ENCODE measurements at regions not wholly inside any gene's neighbourhood (a gene's known extent, or its start where the extent isn't known, plus 50 kb on each side); places are given as distances from the start of the nearest gene placed in this dataset.

GRCh38 chr9:12195456-12195855, 497.7 kb upstream of the TYRP1 start:
- Histone ChIP-seq H3K36me3 (no peaks in the 10 kb centered on the region), H3K4me3 (no peak overlapping the region), H3K27ac (no peak overlapping the region), H3K27me3 (no peaks in the 10 kb centered on the region), H3K9me3 (peaks cover 0 to 3% of the 10 kb centered on the region in 2 donors), H3K4me1 (no peaks in the 10 kb centered on the region)
- in situ Hi-C loops (cut with MboI; ENCODE audit: low pct_ligation_motif_present in 1 of 4, low pct_unique_long_range_greater_than_20kb in 1 of 4, low sequenced_read_pairs in 3 of 4) (no loop called here), intact Hi-C loops (cut with DNase I; ENCODE audit: low total_unique reads) (no loop called here)
- TF ChIP-seq EP300 (IDR thresholded peaks at IDR 0.05; ENCODE audit: low read depth) (no peak), POLR2AphosphoS5 (IDR thresholded peaks at IDR 0.05) (no peak), POLR2A (IDR thresholded peaks at IDR 0.05) (no peak), CTCF (IDR thresholded peaks at IDR 0.05) (no peak)
- DNase-seq: no peak

GRCh38 chr9:12204512-12204911, 488.7 kb upstream of the TYRP1 start:
- WGBS, 2 donors (ENCODE audit: low coverage in 1 of 2): 57 to 61% methylated on average over 2 to 4 of the region's 4 CpGs
- no peaks in the 10 kb centered on the region for H3K36me3 ChIP-seq
- no peak overlapping the region for H3K27ac ChIP-seq
- H3K4me1 ChIP-seq: no peaks in the 10 kb centered on the region
- intact Hi-C loops (cut with DNase I; ENCODE audit: low total_unique reads) (no loop called here), in situ Hi-C loops (cut with MboI; ENCODE audit: low pct_ligation_motif_present in 1 of 4, low pct_unique_long_range_greater_than_20kb in 1 of 4, low sequenced_read_pairs in 3 of 4) (no loop called here)
- no peaks in the 10 kb centered on the region for H3K9me3 ChIP-seq
- H3K27me3 ChIP-seq: no peaks in the 10 kb centered on the region
- no peak overlapping the region for H3K4me3 ChIP-seq
- no peak for DNase-seq
- TF ChIP-seq POLR2A (IDR thresholded peaks at IDR 0.05): no peak
- no peak for TF ChIP-seq POLR2AphosphoS5 (IDR thresholded peaks at IDR 0.05)
- no peak for TF ChIP-seq CTCF (IDR thresholded peaks at IDR 0.05)
- TF ChIP-seq EP300 (IDR thresholded peaks at IDR 0.05; ENCODE audit: low read depth): no peak

- Histone ChIP-seq H3K27me3 (no peaks in the 10 kb centered on the region), H3K4me3 (no peak overlapping the region), H3K4me1 (no peaks in the 10 kb centered on the region), H3K27ac (no peak overlapping the region), H3K9me3 (no peaks in the 10 kb centered on the region), H3K36me3 (no peaks in the 10 kb centered on the region)
- no peak for DNase-seq
- WGBS, 2 donors (ENCODE audit: low coverage in 1 of 2): 38 to 40% methylated on average over 3 of the region's 3 CpGs
- intact Hi-C loops (cut with DNase I; ENCODE audit: low total_unique reads) (no loop called here), in situ Hi-C loops (cut with MboI; ENCODE audit: low pct_ligation_motif_present in 1 of 4, low pct_unique_long_range_greater_than_20kb in 1 of 4, low sequenced_read_pairs in 3 of 4) (no loop called here)
- TF ChIP-seq CTCF (IDR thresholded peaks at IDR 0.05) (no peak), POLR2A (IDR thresholded peaks at IDR 0.05) (no peak), POLR2AphosphoS5 (IDR thresholded peaks at IDR 0.05) (no peak), EP300 (IDR thresholded peaks at IDR 0.05; ENCODE audit: low read depth) (no peak)
Observed at GRCh38 chr9:12212860-12213259, 480.3 kb upstream of the TYRP1 start.

GRCh38 chr9:12221470-12221869, 471.7 kb upstream of the TYRP1 start:
- no peak for DNase-seq
- no peak for TF ChIP-seq POLR2AphosphoS5 (IDR thresholded peaks at IDR 0.05)
- TF ChIP-seq EP300 (IDR thresholded peaks at IDR 0.05; ENCODE audit: low read depth): no peak
- no peak for TF ChIP-seq POLR2A (IDR thresholded peaks at IDR 0.05)
- TF ChIP-seq CTCF (IDR thresholded peaks at IDR 0.05): no peak
- WGBS, 2 donors (ENCODE audit: low coverage in 1 of 2): 38 to 59% methylated on average over 1 of the region's 1 CpG
- Histone ChIP-seq H3K27me3 (no peaks in the 10 kb centered on the region), H3K36me3 (no peaks in the 10 kb centered on the region), H3K9me3 (no peaks in the 10 kb centered on the region), H3K27ac (no peak overlapping the region), H3K4me1 (no peaks in the 10 kb centered on the region), H3K4me3 (no peak overlapping the region)
- intact Hi-C loops (cut with DNase I; ENCODE audit: low total_unique reads) (no loop called here), in situ Hi-C loops (cut with MboI; ENCODE audit: low pct_ligation_motif_present in 1 of 4, low pct_unique_long_range_greater_than_20kb in 1 of 4, low sequenced_read_pairs in 3 of 4) (no loop called here)

Measured in transverse colon (tissue), 4 donors.